GM18868 (cell line): ENCODE measurements at regions not wholly inside any gene's neighbourhood (a gene's known extent, or its start where the extent isn't known, plus 50 kb on each side); places are given as distances from the start of the nearest gene placed in this dataset.

Experiments
- ATAC-seq: cut with Tn5 transposase; IDR thresholded peaks from one replicate; pipeline ENCODE4 v1.9.1; 2021; ENCODE audit warnings: mild to moderate bottlenecking, moderate library complexity; ENCODE audit not compliant: unreplicated experiment

- peak; percentile 91 for ATAC-seq
Measured at GRCh38 chr6:119586250-119586882, 236.8 kb upstream of the MAN1A1 start.

DNA sequence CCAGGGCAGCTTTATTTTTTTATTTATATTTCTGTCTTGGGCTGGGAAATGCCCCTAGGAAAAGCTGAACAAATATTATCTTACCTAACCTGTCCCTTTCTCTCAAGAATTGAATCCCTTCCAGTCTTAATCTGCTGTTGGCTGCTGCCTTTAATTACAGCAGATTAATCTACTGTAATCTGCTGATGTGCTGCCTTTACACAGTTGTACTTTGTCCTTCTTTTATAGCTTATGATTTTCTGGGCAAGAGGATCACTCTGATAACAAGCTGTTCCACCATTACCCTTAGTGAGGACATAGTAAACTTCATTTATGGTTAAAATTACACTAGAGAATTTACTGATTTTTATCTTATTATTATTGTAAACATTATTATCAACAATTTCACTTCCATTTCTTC lies 234.5 kb upstream of the MAN1A1 start:
- no peak for ATAC-seq

DNA sequence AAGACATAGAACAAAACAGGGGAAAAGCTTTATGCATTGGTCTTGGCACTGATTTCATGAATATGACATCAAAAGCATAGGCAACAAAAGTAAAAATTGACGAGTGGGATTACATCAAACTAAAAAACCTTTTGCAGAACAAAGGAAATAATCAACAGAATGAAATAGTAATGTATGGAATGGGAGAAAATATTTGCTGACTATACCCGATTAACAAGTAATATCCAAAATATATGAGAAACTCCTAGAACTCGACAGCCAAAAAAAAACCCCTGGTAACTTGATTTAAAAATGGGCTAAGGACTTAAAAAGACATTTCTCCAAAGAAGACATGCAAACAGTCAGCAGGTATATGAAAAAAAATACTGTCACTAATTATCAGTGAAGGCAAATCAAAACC lies 231.7 kb upstream of the MAN1A1 start:
- ATAC-seq = no peak

- ATAC-seq = no peak
Measured at GRCh38 chr6:119575721-119576120, 226.2 kb upstream of the MAN1A1 start.

GRCh38 chr6:119568580-119568979 lies 219.0 kb upstream of the MAN1A1 start:
- no peak for ATAC-seq

- ATAC-seq = no peak
Measured at GRCh38 chr6:119566546-119567260, 217.1 kb upstream of the MAN1A1 start.

DNA sequence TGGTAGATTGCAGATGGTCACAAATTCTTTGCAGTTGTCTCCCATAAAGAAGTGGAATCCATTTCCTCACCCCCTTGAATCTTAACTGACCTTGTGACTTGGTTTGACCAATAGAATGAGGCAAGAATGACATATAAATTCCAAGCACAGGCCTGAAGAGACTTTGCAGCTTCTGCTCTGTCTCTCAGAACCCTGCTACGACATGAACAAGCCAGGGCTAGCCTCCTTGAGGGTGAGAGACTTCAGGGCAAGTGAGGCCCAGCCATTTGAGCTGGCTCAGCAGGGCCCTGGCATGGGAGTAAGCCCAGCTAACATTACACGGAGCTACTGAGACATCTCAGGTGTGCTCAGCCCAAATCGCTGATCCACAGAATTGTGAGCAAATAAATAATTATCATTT lies 216.3 kb upstream of the MAN1A1 start:
- ATAC-seq = no peak

GRCh38 chr6:119562168-119562567 lies 212.6 kb upstream of the MAN1A1 start:
- no peak for ATAC-seq

DNA sequence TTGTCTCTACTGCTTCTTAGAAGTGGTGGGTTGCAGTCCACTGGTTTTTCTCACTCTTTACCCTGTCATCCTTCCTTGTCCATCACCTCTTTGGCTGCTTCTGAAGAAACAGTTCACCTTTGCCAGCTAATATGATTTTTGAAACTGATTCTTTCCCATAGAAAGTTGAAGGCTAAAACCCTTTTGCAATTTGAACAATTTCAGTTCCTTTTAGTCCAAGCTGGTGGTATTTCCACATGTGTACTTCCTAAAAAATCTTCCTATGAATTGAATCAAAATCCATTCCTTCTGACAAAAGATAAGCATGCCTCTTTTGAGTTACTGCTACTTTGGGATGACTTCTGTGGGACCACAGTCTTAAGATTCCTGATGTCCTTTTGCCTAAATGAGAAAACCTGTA lies 210.0 kb upstream of the MAN1A1 start:
- no peak for ATAC-seq

DNA sequence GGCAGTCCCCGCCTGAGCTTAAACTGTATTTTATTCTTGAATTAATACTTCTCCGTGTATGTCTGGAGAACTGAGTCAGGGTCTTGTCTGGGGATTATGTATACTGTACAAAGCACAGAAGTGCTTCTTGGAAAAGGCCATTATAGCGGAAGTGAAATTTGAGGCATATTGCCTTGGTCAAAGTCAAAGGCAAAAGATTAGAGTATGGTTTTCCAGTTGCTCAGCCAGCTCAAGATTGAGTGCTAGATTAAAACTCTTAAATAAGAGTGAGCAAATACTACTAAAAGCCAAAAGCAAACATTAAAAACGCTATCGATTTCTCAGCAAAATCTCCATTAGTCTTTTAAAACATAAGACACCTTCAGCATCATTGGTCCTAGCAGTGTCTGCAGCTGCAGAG lies 207.7 kb upstream of the MAN1A1 start:
- ATAC-seq = no peak

- ATAC-seq = no peak
Measured at GRCh38 chr6:119552021-119552420, 202.5 kb upstream of the MAN1A1 start.

- ATAC-seq = no peak
Measured at GRCh38 chr6:119547024-119547423, 197.5 kb upstream of the MAN1A1 start.

DNA sequence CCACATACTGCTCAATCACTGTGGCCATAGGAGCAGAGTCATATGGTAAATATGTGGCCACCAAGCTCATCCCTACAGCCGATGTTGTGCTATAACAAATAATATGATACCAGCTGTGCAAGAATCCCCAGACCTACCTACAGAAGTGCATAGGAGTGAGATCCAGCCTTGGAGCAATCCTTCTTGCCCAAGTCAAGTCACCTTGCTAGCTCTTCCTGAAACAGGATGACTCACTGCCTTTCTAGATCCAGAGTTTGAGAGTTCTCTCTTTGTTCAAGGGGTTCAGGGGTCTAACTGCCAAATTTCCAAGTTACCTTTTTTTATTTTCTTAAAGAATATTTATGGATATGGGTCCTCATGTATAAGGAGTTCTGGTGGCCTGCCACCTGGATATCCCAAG lies 195.7 kb upstream of the MAN1A1 start:
- no peak for ATAC-seq

GRCh38 chr6:119544325-119545175 lies 195.0 kb upstream of the MAN1A1 start:
- ATAC-seq = no peak

DNA sequence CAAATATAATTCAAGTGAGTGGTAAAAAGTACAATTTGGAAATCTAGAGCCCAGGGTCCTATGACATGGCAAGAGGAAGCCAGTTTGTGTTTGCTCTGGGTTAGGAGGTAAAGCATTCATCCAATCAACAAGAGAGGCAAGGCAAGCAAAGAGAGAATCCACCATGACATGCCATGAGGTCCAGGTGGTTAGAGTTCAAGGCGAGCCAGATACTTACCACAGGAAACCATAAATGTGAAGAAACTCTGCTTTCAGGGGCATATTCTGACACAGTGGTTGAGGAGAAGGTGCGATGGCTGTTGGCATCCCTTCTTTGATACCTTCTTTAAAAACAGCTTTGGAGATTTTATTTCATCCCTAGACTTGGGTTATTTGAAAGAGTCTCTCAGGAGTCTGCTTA lies 193.8 kb upstream of the MAN1A1 start:
- ATAC-seq = no peak

DNA sequence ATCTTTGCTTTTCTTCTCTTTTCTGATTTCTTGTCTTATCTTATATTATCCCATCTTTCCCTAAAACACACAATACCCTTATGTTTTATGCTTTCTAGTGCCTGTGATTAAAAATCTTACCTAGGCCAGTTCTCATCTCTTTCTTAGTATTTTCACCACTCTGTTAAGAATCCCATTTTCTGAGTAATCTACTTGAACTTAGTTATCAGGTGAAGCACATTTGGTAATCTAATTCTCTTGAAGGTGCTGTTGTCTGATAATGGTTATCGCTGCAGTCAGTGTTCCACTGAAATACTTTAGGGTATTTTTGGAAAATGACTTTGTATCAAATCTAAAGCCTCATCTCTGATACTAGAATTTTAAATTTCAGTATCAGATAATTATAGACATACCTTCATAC lies 192.5 kb upstream of the MAN1A1 start:
- no peak for ATAC-seq

GRCh38 chr6:119541132-119541905 lies 191.8 kb upstream of the MAN1A1 start:
- ATAC-seq = no peak

- ATAC-seq = no peak
Measured at GRCh38 chr6:119540417-119540816, 190.9 kb upstream of the MAN1A1 start.

DNA sequence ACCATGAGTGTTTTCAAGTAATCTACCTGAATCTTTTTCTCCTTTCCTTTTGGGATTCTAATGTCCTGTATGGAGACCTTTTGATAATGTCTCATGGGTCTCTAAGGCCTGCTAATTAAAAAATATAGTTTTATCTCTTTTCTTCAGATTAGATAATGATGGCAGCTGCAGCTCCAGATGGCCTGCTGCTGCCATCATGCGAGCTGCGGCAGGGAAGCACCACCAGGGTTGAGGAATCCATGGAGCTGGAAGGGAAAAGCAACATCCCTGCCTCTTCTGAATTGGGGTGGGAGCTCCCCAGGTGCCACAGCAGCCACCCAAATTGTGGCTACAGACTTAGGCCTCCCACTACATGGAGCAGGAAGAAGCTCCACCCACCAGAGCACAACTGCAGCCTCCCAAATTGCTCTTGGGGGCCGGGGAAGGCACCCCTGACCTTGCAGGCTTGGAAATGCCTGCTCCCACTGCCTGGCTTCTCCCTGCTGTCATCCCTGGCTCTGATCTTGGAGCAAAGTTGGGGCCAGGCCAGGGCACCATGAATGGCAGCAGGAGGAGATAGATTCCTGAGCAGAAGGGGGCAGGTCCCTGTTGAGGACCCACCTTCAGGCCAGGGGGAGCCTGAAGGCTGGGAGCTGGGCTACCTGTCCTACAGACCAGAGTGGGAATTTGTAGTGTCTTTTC lies 189.6 kb upstream of the MAN1A1 start:
- no peak for ATAC-seq

DNA sequence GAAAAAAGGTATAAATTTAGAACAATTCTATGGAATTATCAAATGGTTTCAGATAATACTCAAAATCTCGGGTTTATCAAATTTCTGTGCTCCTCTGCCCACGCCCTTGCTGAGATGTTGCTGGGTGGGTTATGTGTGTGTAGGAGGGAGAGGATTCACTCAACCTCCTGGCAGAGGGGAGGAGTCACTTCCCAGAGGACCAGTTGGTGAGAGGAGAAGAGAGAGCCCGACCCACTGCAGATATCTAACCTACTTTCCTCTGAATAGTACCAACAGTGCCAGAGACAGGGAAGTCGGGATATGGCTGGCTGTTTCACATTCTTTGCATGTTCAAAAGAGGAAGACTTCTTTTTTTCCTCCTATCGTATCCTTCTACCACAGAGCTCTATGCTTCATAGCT lies 187.1 kb upstream of the MAN1A1 start:
- ATAC-seq = no peak

DNA sequence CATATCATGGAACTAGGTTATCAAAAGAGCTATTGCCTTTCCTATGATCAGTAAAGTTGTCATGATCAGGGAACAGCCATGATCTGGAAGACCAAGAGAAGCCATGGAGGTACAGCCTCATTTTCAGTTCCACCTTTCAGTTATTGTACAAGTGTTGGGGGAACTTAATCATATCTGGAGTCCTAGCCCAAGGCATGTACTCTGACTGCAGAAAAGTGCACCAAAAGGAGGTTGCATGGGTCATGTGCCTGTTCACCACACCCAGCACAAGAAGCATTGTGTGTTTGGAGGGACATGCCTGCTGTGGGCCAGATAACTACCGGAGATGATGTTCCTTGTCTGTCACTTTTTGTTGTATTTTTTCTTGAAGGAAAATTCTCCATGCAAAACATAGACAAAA lies 185.8 kb upstream of the MAN1A1 start:
- peak; percentile 68 for ATAC-seq
